ENCODE measurements at regions not wholly inside any gene's neighbourhood (a gene's known extent, or its start where the extent isn't known, plus 50 kb on each side); places are given as distances from the start of the nearest gene placed in this dataset.
A peak's percentile ranks its signal among the peaks of the same experiment; 100 is the strongest.

DNA sequence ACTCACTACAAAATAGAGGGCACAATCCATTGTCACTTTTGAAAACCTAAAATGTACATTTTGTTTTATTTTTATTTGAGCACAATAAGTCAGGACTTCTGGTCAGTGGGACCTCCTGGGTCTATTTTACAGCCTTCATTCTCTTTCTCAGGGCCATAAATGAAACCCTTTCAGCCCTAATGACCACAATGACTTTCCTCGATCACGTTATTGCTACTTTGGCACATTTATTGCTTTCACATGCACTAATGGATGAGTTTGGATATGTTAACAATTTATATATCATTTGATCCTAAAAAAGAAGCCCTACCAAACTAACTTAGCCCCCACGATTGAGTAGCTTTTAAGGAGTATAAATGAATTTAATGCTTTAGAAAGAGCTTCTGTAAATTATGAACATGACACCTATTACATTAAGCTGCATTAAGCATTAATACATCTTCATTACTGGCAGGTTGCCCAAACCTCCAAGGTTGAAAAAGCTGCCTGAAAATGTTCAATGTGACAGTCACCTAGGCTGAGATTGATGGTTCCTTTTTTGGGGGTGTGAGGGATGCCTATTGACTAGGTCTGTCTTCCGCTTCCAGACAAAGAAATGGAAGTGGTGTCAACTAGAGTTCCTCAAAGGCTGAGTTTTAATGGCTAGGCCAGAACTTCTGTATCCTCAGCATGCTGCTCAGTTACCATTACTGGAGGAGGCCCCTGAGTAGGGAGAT is 296.4 kb downstream of the GPAT3 start:
- DNase-seq (ENCODE audit: low spot score in 2 of 2) (no peak), FAIRE-seq (no peak)

- FAIRE-seq (no peak), DNase-seq (ENCODE audit: low spot score in 2 of 2) (no peak)
Observed at GRCh38 chr4:83831588-83831987, 295.7 kb downstream of the GPAT3 start.

DNA sequence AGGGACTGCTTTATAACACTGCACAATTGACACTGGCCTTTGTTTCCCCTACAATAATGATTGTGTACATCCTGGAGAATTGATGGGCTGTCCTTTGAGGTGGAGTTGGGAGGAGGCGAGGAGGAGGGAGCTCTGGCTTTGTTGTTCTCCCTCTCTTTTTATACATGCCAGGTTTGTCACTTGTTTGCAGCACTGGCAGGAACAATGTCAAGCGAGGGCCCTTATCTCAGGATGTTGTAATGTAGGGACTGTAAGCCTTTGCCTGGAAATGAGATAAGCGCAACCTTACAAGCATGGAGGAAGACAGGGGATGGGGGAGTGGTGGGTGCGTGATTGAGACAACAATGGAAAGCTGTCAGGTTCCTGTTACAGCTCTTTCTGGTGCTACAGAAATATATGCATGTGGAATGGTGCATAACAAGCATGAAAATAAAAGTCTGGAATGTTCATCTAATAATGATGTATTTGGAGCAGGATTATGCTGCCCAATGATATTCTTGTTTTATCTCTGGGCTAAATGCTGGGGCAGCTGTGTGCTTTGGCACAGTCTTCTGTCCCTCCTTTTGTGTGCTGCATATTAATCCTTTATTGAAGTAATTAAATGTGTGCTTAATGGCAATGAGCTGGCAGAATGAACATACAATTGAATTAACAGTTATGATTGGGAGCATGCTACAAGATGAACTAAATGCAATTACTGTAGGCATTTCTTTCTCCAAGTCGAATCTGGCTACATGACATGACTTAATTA is 294.4 kb downstream of the GPAT3 start:
- FAIRE-seq: no peak
- no peak for DNase-seq (ENCODE audit: low spot score in 2 of 2)

DNA sequence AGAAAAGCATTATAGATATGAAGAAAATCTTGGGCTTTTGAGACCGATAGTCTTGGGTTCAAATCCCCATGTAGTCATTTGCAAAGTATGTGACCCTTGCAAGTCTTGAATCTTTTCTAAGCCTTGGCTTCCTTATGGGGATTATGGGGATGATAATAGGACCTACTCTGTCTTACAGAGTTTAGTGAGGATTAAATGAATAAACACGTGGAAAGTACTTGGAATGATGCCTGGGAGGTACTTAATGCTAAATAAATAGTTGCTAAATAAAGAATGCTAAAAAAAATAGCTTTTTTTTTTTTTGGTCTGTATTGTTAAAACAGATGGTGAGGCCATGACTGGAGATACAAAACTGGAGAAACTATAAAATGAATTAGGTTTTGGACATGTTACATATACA is 292.7 kb downstream of the GPAT3 start:
- DNase-seq (ENCODE audit: low spot score in 2 of 2) (no peak), FAIRE-seq (no peak)

- no peak for DNase-seq (ENCODE audit: low spot score in 2 of 2)
- no peak for FAIRE-seq
Observed at GRCh38 chr4:83821493-83821892, 285.6 kb downstream of the GPAT3 start.

DNA sequence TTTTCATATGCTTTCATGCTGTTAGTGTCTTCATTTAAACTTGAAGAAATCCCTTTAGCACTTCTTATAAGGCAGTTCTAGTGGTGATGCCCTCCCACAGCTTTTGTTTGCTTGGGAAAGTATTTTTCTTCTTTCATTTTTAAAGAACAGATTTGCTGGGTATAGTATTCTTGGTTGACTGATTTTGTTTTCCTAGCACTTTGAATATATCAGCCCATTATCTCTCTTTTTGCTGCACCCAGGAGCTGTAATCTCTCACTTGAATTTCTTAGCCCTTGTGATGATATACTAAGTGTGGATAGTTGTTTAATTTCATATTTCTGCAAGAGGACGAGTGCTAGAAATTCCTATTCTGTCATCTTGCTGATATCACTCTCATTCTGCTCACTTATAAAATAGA is 283.7 kb downstream of the GPAT3 start:
- FAIRE-seq: no peak
- no peak for DNase-seq (ENCODE audit: low spot score in 2 of 2)

DNA sequence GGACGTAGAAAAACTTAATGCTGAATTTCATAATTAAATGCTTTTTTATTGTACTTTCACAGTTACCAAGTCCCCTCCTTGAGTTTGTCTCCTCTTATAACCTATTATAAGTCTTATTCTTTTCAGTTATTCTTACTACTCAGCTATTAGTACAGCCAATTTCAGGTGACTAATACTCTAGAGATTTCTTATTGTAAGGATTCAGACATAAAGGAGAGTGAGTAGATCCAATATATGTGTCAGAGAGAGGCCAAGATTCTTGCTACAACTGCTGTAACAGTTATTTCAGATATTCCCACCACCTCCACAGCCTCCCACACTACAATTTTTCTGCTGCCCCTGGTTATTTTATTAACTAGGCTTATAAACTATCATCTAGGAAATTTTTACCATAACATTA is 274.5 kb downstream of the GPAT3 start:
- FAIRE-seq: no peak

GRCh38 chr4:83809581-83809980 is 273.7 kb downstream of the GPAT3 start:
- FAIRE-seq (no peak), DNase-seq (ENCODE audit: low spot score in 2 of 2) (no peak)

More for the DNA sequence above, 274.5 kb downstream of the GPAT3 start:
- DNase-seq (ENCODE audit: low spot score in 2 of 2): no peak

- DNase-seq (ENCODE audit: low spot score in 2 of 2) (no peak), FAIRE-seq (no peak)
Observed at GRCh38 chr4:83793481-83793880, 257.6 kb downstream of the GPAT3 start.

- FAIRE-seq: no peak
Observed at GRCh38 chr4:83785891-83786290, 250.0 kb downstream of the GPAT3 start.

GRCh38 chr4:83783215-83783614 is 247.3 kb downstream of the GPAT3 start:
- FAIRE-seq: no peak

More at GRCh38 chr4:83785891-83786290, 250.0 kb downstream of the GPAT3 start:
- DNase-seq (ENCODE audit: low spot score in 2 of 2): no peak

DNA sequence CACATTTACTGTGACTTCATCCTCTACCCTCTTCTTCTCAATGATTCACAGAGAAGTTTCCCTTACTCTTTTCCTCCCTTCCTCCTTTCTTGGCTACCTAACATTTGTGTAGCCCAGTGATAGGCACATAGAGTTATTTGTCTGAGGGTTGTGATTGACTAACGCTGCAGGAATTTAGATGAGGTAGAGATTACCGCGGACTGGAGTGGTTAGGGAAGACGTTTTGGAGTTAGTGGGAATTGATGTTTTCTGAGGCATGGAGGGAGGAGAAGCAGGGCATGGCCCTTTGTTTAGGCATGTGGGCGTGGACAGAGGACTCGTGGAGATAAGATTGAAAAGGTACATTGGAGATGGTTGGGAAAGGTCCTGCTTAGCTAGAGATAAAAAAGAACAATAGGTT is 246.7 kb downstream of the GPAT3 start:
- DNase-seq (ENCODE audit: low spot score in 2 of 2): no peak

More at GRCh38 chr4:83783215-83783614, 247.3 kb downstream of the GPAT3 start:
- no peak for DNase-seq (ENCODE audit: low spot score in 2 of 2)

DNA sequence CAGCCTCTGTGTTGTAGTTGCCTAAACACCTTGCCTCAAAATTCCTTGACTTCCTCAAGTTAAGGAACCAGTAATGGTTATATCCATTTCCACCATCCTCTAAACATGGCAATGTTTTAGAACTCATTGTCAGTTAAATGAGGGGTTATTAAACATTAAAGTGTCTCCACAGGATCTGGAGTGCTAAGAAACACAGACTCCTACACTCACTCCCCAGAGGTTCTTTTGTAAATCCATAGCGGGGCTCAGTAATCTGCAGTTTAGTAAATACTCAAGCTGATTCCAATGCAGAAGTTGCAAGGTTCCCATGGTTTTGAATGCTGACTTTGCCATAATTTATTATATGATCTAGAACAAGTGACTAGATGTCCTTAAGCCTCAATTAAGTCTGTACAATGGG is 245.5 kb downstream of the GPAT3 start:
- FAIRE-seq (no peak), DNase-seq (ENCODE audit: low spot score in 2 of 2) (no peak)

More for the DNA sequence above, 246.7 kb downstream of the GPAT3 start:
- FAIRE-seq: no peak

- DNase-seq (ENCODE audit: low spot score in 2 of 2) (no peak), FAIRE-seq (no peak)
Observed at GRCh38 chr4:83780053-83780733, 244.3 kb downstream of the GPAT3 start.

- no peak for DNase-seq (ENCODE audit: low spot score in 2 of 2)
- no peak for FAIRE-seq
Observed at GRCh38 chr4:83779103-83780052, 243.5 kb downstream of the GPAT3 start.

- no peak for DNase-seq (ENCODE audit: low spot score in 2 of 2)
- no peak for FAIRE-seq
Observed at GRCh38 chr4:83772685-83773084, 236.8 kb downstream of the GPAT3 start.

DNA sequence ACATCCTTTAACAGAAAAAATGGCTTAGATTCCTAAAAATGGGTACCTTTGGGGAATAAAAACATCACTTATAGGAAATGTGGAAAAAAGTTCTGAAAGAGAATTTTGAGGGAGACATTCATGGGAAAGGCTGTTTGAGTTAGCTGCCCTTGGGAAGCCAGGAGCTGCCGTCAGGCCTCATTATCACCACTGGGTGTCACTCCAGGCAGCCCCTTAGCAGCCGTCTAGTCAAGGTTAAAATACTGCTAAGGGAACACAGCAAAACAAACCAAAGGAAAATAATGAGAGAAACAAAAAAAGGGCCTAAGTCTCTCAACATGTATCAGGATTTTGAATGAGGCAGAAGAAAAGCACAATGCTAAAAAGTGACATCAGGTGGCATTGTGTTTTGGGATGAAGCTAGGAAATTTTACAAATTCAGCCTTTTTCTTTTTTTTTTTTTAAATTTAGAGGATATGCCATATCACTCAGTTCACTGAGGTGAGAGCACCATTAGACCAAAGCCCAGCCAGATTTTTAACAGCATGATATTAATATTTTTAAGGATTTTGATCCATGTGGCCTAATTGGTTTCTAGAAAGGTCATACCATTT is 235.3 kb downstream of the GPAT3 start:
- DNase-seq (ENCODE audit: low spot score in 2 of 2) (peak in 1 of 2 donors; percentile 10), FAIRE-seq (no peak)

- no peak for DNase-seq (ENCODE audit: low spot score in 2 of 2)
- no peak for FAIRE-seq
Observed at GRCh38 chr4:83768146-83768545, 232.2 kb downstream of the GPAT3 start.

GRCh38 chr4:83767067-83767466 is 231.2 kb downstream of the GPAT3 start:
- DNase-seq (ENCODE audit: low spot score in 2 of 2): no peak
- FAIRE-seq: no peak

DNA sequence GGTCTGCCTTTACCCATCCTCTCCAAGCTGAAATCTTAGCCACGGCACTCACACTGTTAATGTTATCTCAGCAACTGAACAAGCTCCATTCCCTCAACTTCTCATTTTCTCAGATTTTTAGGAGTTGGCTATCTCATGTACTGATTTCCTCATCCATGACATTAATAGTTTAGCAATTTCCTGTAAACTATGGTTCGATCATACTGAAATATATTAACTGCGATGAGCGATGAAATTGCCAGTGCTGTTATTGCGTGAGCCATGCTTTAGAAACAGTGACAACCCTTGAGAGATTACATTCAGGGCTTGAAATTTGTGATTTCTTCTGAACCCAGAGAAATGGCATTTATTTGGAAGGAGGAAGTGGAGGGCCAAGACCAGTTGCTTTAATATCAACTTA is 223.7 kb downstream of the GPAT3 start:
- DNase-seq (ENCODE audit: low spot score in 2 of 2): no peak
- no peak for FAIRE-seq
